Neural progenitor cell (in vitro differentiated cells): ENCODE measurements at regions not wholly inside any gene's neighbourhood (a gene's known extent, or its start where the extent isn't known, plus 50 kb on each side); places are given as distances from the start of the nearest gene placed in this dataset.

Source experiments
- DNase-seq: peaks from one replicate; pipeline ENCODE4 v3.0.0-alpha.2; 2016; ENCODE audit warnings: low spot score
- H2AFZ ChIP-seq: fragments of 200-600 bp; sonication (generic); replicated peaks from 2 replicates; pipeline ENCODE4 v1.6.1; 2016; ENCODE audit warnings: antibody characterized with exemption
- H3F3A ChIP-seq: fragments of 200-600 bp; sonication (generic); 2 replicates; pipeline ENCODE4 v1.6.1; 2016; ENCODE audit warnings: antibody characterized with exemption, low read depth
- H3K27ac ChIP-seq: fragments of 200-600 bp; sonication (generic); 2 replicates; pipeline ENCODE4 v1.5.1; 2016; ENCODE audit warnings: mild to moderate bottlenecking
- H3K27me3 ChIP-seq: fragments of 200-600 bp; sonication (generic); 2 replicates; pipeline ENCODE4 v1.6.1; 2016; ENCODE audit warnings: mild to moderate bottlenecking, moderate library complexity
- H3K36me3 ChIP-seq: fragments of 200-600 bp; sonication (generic); 2 replicates; pipeline ENCODE4 v1.5.1; 2016
- H3K4me1 ChIP-seq: fragments of 200-600 bp; sonication (generic); 2 replicates; pipeline ENCODE4 v1.6.1; 2016; ENCODE audit warnings: mixed run types
- H3K4me2 ChIP-seq: fragments of 200-600 bp; sonication (generic); 2 replicates; pipeline ENCODE4 v1.6.1; 2016
- H3K4me3 ChIP-seq: fragments of 200-600 bp; sonication (generic); 2 replicates; pipeline ENCODE4 v1.5.1; 2016
- H3K79me2 ChIP-seq: fragments of 200-600 bp; sonication (generic); 2 replicates; pipeline ENCODE4 v1.6.1; 2016; ENCODE audit warnings: low read depth
- H3K9ac ChIP-seq: fragments of 200-600 bp; sonication (generic); 2 replicates; pipeline ENCODE4 v1.6.1; 2016
- H3K9me3 ChIP-seq: fragments of 200-600 bp; sonication (generic); 2 replicates; pipeline ENCODE4 v1.5.1; 2016; ENCODE audit warnings: low read depth
- H4K20me1 ChIP-seq: fragments of 200-600 bp; sonication (generic); 2 replicates; pipeline ENCODE4 v1.6.1; 2016; ENCODE audit warnings: low read depth
- H3K27ac Mint-ChIP-seq: 3 replicates; pipeline ENCODE4 v1.8.0; 2021; ENCODE audit warnings: mixed read lengths
- H3K27me3 Mint-ChIP-seq: 2 replicates; pipeline ENCODE4 v1.8.0; 2022; ENCODE audit warnings: low read depth, mild to moderate bottlenecking, inconsistent platforms, moderate library complexity, mixed read lengths; ENCODE audit not compliant: insufficient read depth
- H3K36me3 Mint-ChIP-seq: 3 replicates; pipeline ENCODE4 v1.8.0; 2021; ENCODE audit warnings: mixed read lengths
- H3K4me1 Mint-ChIP-seq: 3 replicates; pipeline ENCODE4 v1.8.0; 2021; ENCODE audit warnings: mixed read lengths
- H3K4me3 Mint-ChIP-seq: 3 replicates; pipeline ENCODE4 v1.8.0; 2021; ENCODE audit warnings: mild to moderate bottlenecking, moderate library complexity, mixed read lengths
- H3K9me3 Mint-ChIP-seq: 3 replicates; pipeline ENCODE4 v1.8.0; 2020; ENCODE audit warnings: mixed read lengths
- CTCF ChIP-seq: fragments of 200-600 bp; sonication (generic); IDR thresholded peaks from 2 replicates; pipeline ENCODE4 v1.5.1; 2017; ENCODE audit warnings: antibody characterized with exemption, mild to moderate bottlenecking
- EZH2 ChIP-seq: fragments of 200-600 bp; sonication (generic); IDR thresholded peaks from 2 replicates; pipeline ENCODE4 v1.6.1; 2017; ENCODE audit warnings: antibody characterized with exemption, mild to moderate bottlenecking, moderate library complexity
- EZH2phosphoT487 ChIP-seq: fragments of 200-600 bp; sonication (generic); IDR thresholded peaks from 2 replicates; pipeline ENCODE4 v1.6.1; 2017; ENCODE audit warnings: antibody characterized with exemption

DNA sequence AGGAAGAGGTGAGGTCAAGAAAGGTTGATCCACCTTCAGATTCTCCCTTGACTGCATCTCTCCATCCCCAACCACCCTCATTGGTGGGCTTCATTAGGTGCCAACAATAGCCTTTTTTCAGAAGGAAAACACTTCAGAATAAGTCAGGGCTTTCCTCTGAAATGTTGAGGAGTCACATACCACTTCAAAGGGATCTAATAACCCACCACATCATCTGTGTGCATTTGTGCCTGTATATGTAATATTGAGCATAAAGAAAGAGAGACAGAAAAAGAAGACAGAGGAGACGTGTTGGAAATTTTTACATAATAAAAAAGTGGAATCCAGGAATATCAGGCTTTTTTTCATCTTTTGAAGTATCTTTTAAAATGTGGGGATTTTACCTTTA, 209.1 kb upstream of the SLC7A11 start:
- Histone ChIP-seq H3K4me2 (no peak overlapping the region), H3F3A (no peaks in the 10 kb centered on the region), H3K27me3 (no peaks in the 10 kb centered on the region), H3K36me3 (no peaks in the 10 kb centered on the region), H3K9me3 (no peaks in the 10 kb centered on the region), H2AFZ (no peak overlapping the region), H4K20me1 (no peaks in the 10 kb centered on the region), H3K9ac (no peak overlapping the region), H3K4me3 (no peak overlapping the region), H3K4me1 (peaks cover 6% of the 10 kb centered on the region), H3K79me2 (no peaks in the 10 kb centered on the region), H3K27ac (no peak overlapping the region)
- Mint-ChIP-seq H3K9me3 (no peaks in the 10 kb centered on the region), H3K27me3 (no peaks in the 10 kb centered on the region), H3K4me3 (no peak overlapping the region), H3K4me1 (peaks cover 9% of the 10 kb centered on the region), H3K36me3 (no peaks in the 10 kb centered on the region), H3K27ac (no peak overlapping the region)
- no peak for DNase-seq
- TF ChIP-seq EZH2phosphoT487 (no peak), CTCF (no peak), EZH2 (no peak)

DNA sequence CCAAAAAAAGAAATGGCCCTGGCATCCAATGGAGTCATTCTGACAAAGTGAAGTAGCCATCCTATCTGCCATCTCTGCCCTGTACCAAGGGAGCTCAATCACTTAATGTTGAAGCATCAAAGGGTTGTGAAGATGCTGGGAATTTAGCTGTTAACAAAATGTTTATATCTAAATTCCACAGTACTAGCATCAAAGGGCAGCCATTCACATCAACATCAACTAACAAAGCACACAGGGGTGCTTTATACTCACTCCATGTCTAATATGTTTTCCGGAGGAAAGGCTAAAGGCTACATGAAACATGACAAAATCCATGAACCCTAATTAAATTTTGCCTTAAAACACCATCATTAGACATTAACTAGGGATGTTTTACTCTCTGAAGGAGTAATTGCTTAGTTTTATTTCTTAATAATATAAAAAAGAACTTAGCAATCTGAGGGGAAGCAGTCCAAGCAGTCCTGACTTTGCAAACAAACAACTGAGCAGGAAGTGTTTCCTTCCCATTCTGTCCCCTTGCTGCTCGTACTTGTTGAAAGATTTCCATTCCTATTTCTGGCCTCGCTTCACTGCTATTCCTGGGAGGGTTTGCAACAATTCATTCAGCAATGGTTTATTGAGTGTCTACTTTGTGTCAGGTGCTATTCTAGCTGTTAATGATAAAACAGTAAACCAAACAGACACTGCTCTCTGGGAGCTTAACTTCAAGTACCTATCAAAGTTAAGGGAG, 208.6 kb upstream of the SLC7A11 start:
- peaks cover 6% of the 10 kb centered on the region for H3K4me1 ChIP-seq
- H3K27me3 Mint-ChIP-seq: no peaks in the 10 kb centered on the region
- peaks cover 9% of the 10 kb centered on the region for H3K4me1 Mint-ChIP-seq
- no peaks in the 10 kb centered on the region for H3F3A ChIP-seq
- H2AFZ ChIP-seq: no peak overlapping the region
- H3K27me3 ChIP-seq: no peaks in the 10 kb centered on the region
- H3K4me2 ChIP-seq: no peak overlapping the region
- no peak overlapping the region for H3K9ac ChIP-seq
- TF ChIP-seq EZH2: no peak
- TF ChIP-seq EZH2phosphoT487: no peak
- no peak for TF ChIP-seq CTCF
- H3K4me3 ChIP-seq: no peak overlapping the region
- no peaks in the 10 kb centered on the region for H3K9me3 Mint-ChIP-seq
- no peak overlapping the region for H3K27ac Mint-ChIP-seq
- no peaks in the 10 kb centered on the region for H3K36me3 Mint-ChIP-seq
- H3K27ac ChIP-seq: no peak overlapping the region
- H4K20me1 ChIP-seq: no peaks in the 10 kb centered on the region
- H3K4me3 Mint-ChIP-seq: no peak overlapping the region
- no peaks in the 10 kb centered on the region for H3K9me3 ChIP-seq
- no peaks in the 10 kb centered on the region for H3K36me3 ChIP-seq
- no peaks in the 10 kb centered on the region for H3K79me2 ChIP-seq
- DNase-seq: no peak

DNA sequence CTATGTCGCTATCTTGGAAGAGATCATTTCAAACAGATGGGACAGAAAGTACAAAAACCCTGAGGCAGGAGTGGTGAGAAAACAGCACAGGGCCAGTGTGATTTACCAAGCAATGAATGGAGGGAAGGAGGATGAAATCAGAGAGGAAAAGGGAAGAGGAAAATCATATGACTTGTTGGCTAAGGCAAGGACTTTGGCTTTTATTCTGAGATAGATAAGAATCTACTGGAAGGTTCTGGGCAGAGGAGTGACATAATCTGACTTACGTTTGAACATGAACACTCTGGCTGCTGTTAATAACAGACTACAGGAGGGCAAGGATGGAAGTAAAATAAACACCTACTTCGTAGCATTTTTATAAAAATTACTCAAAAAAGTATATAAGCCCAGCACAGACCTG, 207.8 kb upstream of the SLC7A11 start:
- Mint-ChIP-seq H3K4me3 (no peak overlapping the region), H3K4me1 (peaks cover 9% of the 10 kb centered on the region), H3K27me3 (no peaks in the 10 kb centered on the region), H3K36me3 (no peaks in the 10 kb centered on the region), H3K9me3 (no peaks in the 10 kb centered on the region), H3K27ac (no peak overlapping the region)
- H3K79me2 ChIP-seq: no peaks in the 10 kb centered on the region
- no peaks in the 10 kb centered on the region for H4K20me1 ChIP-seq
- H3K36me3 ChIP-seq: no peaks in the 10 kb centered on the region
- TF ChIP-seq CTCF: no peak
- no peak for TF ChIP-seq EZH2phosphoT487
- TF ChIP-seq EZH2: no peak
- no peak overlapping the region for H3K4me3 ChIP-seq
- H3K27me3 ChIP-seq: no peaks in the 10 kb centered on the region
- no peak overlapping the region for H3K27ac ChIP-seq
- H3F3A ChIP-seq: no peaks in the 10 kb centered on the region
- peak overlapping the region; percentile 76 for H2AFZ ChIP-seq
- H3K4me1 ChIP-seq: peaks cover 3% of the 10 kb centered on the region
- no peak overlapping the region for H3K9ac ChIP-seq
- DNase-seq: no peak
- H3K9me3 ChIP-seq: no peaks in the 10 kb centered on the region
- no peak overlapping the region for H3K4me2 ChIP-seq
